H1 (cell line): ENCODE measurements at regions not wholly inside any gene's neighbourhood (a gene's known extent, or its start where the extent isn't known, plus 50 kb on each side); places are given as distances from the start of the nearest gene placed in this dataset.

Experiments
- POLR2A ChIP-seq, 2 experiments: IDR thresholded peaks; 1 replicate in 1 of 2; 2 replicates in 1 of 2; pipeline ENCODE4 v1.6.1; 2011; ENCODE audit warnings: low read depth in 2 of 2, low read length in 2 of 2, mild to moderate bottlenecking in 2 of 2; ENCODE audit errors: control extremely low read depth in 1 of 2
- SP2 ChIP-seq: IDR thresholded peaks from 2 replicates; pipeline ENCODE4 v1.6.1; 2012; ENCODE audit warnings: mild to moderate bottlenecking, low read length, inconsistent platforms
- TCF12 ChIP-seq: IDR thresholded peaks from 2 replicates; pipeline ENCODE4 v1.6.1; 2011; ENCODE audit warnings: low read depth, mild to moderate bottlenecking, low read length
- TF ChIP-seq, protein P1 (sequence below), 3 experiments: IDR thresholded peaks; 1 replicate in 2 of 3; 2 replicates in 1 of 3; pipeline versions ENCODE4 v1.5.1 to v1.6.1; 2011; ENCODE audit warnings: low read length in 3 of 3, mild to moderate bottlenecking in 3 of 3, inconsistent platforms in 2 of 3, low read depth in 1 of 3, moderate library complexity in 1 of 3; ENCODE audit not compliant: insufficient read depth in 1 of 3; ENCODE audit errors: control extremely low read depth in 1 of 3
- TF ChIP-seq, protein P2 (sequence below): IDR thresholded peaks from 2 replicates; pipeline ENCODE4 v1.6.1; 2012; ENCODE audit warnings: inconsistent platforms

DNA sequence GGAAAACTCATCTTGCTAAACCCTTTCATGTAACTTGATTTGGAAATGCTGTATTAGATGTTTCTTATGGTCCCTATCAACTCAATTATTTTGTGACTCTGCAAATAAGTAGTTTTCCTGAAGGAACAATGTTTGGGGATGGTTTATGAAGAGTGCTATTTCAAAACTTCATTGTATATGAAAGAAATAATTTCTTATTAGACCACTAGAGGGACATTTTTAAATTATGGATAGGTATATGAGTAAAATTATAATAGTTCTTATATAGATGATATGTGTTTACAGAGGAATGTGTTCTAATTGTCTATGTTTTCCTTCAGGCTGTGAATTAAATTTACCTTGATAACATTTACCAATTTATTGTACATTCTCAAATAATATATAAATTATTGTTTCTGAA is 509.4 kb upstream of the RAG2 start:
- TF ChIP-seq SP2, result no peak
- TF ChIP-seq, protein P1, sequence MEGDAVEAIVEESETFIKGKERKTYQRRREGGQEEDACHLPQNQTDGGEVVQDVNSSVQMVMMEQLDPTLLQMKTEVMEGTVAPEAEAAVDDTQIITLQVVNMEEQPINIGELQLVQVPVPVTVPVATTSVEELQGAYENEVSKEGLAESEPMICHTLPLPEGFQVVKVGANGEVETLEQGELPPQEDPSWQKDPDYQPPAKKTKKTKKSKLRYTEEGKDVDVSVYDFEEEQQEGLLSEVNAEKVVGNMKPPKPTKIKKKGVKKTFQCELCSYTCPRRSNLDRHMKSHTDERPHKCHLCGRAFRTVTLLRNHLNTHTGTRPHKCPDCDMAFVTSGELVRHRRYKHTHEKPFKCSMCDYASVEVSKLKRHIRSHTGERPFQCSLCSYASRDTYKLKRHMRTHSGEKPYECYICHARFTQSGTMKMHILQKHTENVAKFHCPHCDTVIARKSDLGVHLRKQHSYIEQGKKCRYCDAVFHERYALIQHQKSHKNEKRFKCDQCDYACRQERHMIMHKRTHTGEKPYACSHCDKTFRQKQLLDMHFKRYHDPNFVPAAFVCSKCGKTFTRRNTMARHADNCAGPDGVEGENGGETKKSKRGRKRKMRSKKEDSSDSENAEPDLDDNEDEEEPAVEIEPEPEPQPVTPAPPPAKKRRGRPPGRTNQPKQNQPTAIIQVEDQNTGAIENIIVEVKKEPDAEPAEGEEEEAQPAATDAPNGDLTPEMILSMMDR (IDR thresholded peaks at IDR 0.05; ENCODE audit: control extremely low read depth in 1 of 3, insufficient read depth in 1 of 3, low read depth in 1 of 3, low read length in 3 of 3), result no peak
- no peak for TF ChIP-seq TCF12
- TF ChIP-seq, protein P2, sequence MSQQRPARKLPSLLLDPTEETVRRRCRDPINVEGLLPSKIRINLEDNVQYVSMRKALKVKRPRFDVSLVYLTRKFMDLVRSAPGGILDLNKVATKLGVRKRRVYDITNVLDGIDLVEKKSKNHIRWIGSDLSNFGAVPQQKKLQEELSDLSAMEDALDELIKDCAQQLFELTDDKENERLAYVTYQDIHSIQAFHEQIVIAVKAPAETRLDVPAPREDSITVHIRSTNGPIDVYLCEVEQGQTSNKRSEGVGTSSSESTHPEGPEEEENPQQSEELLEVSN, result no peak
- no peak for TF ChIP-seq POLR2A (IDR thresholded peaks at IDR 0.05; ENCODE audit: control extremely low read depth in 1 of 2, low read depth in 2 of 2, low read length in 2 of 2)
